Stimulated activated effector memory CD8-positive, alpha-beta T cell treated with anti-CD3 and anti-CD28 coated beads, Interleukin-12 subunit alpha, Interleukin-12 subunit beta, amount 100 ng/mL, for 72 hours (primary cell): ENCODE measurements at regions not wholly inside any gene's neighbourhood (a gene's known extent, or its start where the extent isn't known, plus 50 kb on each side); places are given as distances from the start of the nearest gene placed in this dataset.
A peak's percentile ranks its signal among the peaks of the same experiment; 100 is the strongest.

Source experiments
- ATAC-seq: fragments of 150-1000 bp; cut with Tn5 transposase; 2 replicates; pipeline ENCODE4 v1.10.0; 2021
- DNase-seq, 2 donors: peaks; one replicate each; pipeline ENCODE4 v3.0.0; 2021 to 2022; ENCODE audit warnings: low spot score in 2 of 2
- H3K27ac Mint-ChIP-seq: one replicate; pipeline ENCODE4 v1.8.0; 2022; ENCODE audit warnings: mild to moderate bottlenecking, mixed read lengths
- H3K36me3 Mint-ChIP-seq: one replicate; pipeline ENCODE4 v1.8.0; 2022; ENCODE audit warnings: mild to moderate bottlenecking, mixed read lengths
- H3K4me1 Mint-ChIP-seq: one replicate; pipeline ENCODE4 v1.8.0; 2022; ENCODE audit warnings: mixed read lengths
- H3K4me3 Mint-ChIP-seq: one replicate; pipeline ENCODE4 v1.8.0; 2022; ENCODE audit warnings: mild to moderate bottlenecking, mixed read lengths
- H3K9me3 Mint-ChIP-seq: one replicate; pipeline ENCODE4 v1.8.0; 2022; ENCODE audit warnings: mixed read lengths

- no peaks in the 10 kb centered on the region for H3K4me1 Mint-ChIP-seq
- ATAC-seq, result no peak
- peaks cover 3% of the 10 kb centered on the region for H3K9me3 Mint-ChIP-seq
- DNase-seq, result no peak
- no peak overlapping the region for H3K27ac Mint-ChIP-seq
- H3K4me3 Mint-ChIP-seq, result no peak overlapping the region
- no peaks in the 10 kb centered on the region for H3K36me3 Mint-ChIP-seq
Measured at GRCh38 chr2:18924886-18925285, 335.5 kb upstream of the NT5C1B start.

DNA sequence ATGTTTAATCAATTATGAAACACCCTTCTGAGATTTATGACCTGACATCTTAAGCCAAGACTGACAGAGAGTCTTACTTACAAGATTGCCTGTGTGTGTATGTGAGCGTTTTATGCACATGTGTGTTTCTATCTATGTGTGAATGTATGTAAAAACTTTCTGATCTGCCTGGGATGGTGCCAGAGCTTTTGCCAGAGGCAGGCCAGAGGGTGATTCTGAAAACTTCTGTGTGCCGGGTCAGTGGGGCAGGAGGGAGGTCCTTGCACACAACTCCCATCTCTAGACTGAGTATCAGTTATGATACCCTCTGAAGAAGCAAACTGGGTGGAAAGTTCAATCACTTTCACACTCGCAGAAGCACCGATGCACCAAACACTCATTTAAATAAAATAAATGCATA lies 335.0 kb upstream of the NT5C1B start:
- Mint-ChIP-seq H3K36me3 (no peaks in the 10 kb centered on the region), H3K4me1 (no peaks in the 10 kb centered on the region), H3K27ac (no peak overlapping the region), H3K9me3 (peaks cover 3% of the 10 kb centered on the region), H3K4me3 (no peak overlapping the region)
- DNase-seq (no peak), ATAC-seq (no peak)

DNA sequence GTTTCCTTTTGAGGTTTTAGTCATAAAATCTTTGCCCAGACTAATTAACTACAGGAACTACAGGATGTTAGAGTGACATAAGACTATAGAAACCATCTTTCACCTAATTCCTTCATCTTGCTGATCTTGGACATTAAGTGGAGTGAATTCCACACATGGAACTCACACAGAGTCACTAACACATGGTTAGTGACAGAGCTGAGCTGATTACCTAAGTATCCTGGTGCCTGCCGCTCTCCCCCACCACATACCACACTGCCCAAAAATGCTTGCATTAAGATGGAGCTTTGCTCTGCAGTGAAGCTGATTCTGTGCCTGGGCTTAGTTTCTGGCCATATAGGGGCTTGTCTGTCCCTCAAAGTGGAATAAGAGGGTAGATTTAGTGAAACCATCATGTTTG lies 332.9 kb upstream of the NT5C1B start:
- no peaks in the 10 kb centered on the region for H3K36me3 Mint-ChIP-seq

GRCh38 chr2:18918280-18918679 lies 328.9 kb upstream of the NT5C1B start:
- no peak for DNase-seq
- ATAC-seq, result no peak
- Mint-ChIP-seq H3K36me3 (no peaks in the 10 kb centered on the region), H3K4me1 (no peaks in the 10 kb centered on the region), H3K4me3 (no peak overlapping the region), H3K27ac (no peak overlapping the region), H3K9me3 (no peaks in the 10 kb centered on the region)

More for the DNA sequence above, 332.9 kb upstream of the NT5C1B start:
- DNase-seq (no peak), ATAC-seq (no peak)
- H3K4me1 Mint-ChIP-seq, result no peaks in the 10 kb centered on the region
- no peak overlapping the region for H3K4me3 Mint-ChIP-seq
- H3K27ac Mint-ChIP-seq, result no peak overlapping the region
- peaks cover 3% of the 10 kb centered on the region for H3K9me3 Mint-ChIP-seq

- no peak overlapping the region for H3K27ac Mint-ChIP-seq
- ATAC-seq (no peak), DNase-seq (no peak)
- no peaks in the 10 kb centered on the region for H3K9me3 Mint-ChIP-seq
- no peak overlapping the region for H3K4me3 Mint-ChIP-seq
- H3K36me3 Mint-ChIP-seq, result no peaks in the 10 kb centered on the region
- no peaks in the 10 kb centered on the region for H3K4me1 Mint-ChIP-seq
Measured at GRCh38 chr2:18915227-18915626, 325.9 kb upstream of the NT5C1B start.

DNA sequence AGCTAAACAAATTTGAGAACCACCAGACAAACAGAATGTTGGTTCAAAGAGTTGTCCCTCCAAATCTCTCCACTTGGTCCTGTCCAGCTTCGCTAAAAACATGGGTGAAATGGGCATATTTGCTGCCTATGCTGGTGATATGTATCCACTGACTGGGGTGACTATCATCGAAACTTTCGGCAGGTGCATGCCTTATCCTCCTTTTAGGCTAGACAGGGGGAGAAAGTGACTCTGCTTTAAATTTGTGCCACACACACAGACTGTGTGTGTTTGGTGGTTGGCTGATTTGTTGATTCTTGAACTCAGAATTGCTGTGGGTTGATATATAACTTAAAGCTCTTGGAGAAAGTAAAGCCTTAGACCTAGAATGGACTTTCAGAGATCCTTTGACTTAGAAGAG lies 324.1 kb upstream of the NT5C1B start:
- no peaks in the 10 kb centered on the region for H3K36me3 Mint-ChIP-seq
- no peak overlapping the region for H3K4me3 Mint-ChIP-seq
- no peak for ATAC-seq
- no peaks in the 10 kb centered on the region for H3K4me1 Mint-ChIP-seq
- no peaks in the 10 kb centered on the region for H3K9me3 Mint-ChIP-seq
- DNase-seq, result no peak
- no peak overlapping the region for H3K27ac Mint-ChIP-seq

- Mint-ChIP-seq H3K27ac (no peak overlapping the region), H3K36me3 (no peaks in the 10 kb centered on the region), H3K9me3 (no peaks in the 10 kb centered on the region), H3K4me1 (no peaks in the 10 kb centered on the region), H3K4me3 (no peak overlapping the region)
- ATAC-seq, result no peak
- no peak for DNase-seq
Measured at GRCh38 chr2:18912225-18912888, 323.0 kb upstream of the NT5C1B start.

DNA sequence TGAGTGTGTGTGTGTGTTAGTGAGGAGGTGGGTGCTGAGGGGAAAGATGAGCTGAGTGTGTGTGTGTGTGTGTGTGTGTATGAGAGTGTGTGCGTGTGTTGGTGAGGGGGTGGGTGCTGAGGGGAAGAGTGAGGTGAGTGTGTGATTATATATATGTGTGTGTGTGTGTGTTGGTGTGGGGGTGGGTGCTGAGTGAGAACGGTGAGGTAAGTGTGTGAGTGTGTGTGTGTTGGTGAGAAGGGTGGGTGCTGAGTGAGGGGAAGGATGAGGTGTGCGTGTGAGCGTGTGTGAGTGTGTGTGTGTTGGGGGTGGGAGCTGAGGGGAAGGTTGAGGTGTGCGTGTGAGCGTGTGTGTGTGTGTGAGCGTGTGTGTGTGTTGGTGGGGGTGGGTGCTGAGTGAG lies 322.0 kb upstream of the NT5C1B start:
- H3K4me3 Mint-ChIP-seq, result no peak overlapping the region
- no peak overlapping the region for H3K27ac Mint-ChIP-seq
- no peak for ATAC-seq

DNA sequence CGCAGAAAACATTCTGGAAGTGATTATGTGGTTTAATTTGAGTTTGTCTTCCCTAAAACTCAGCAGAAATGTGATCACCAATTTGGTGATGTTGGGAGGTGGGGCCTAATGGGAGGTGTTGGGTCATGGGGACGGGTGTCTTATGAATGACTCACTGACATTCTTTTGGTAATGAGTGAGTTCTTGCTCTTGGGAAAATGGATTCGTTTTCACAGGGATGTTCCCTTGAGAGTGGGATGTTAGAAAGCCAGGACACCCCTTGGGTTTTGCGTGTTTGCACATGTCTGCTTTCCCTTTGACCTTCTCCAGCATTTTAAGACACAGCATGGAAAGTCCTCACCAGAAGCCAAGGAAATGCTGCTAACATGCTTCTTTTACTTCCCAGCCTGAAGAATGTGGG lies 321.5 kb upstream of the NT5C1B start:
- no peaks in the 10 kb centered on the region for H3K4me1 Mint-ChIP-seq
- ATAC-seq (no peak), DNase-seq (no peak)

More for the DNA sequence above, 322.0 kb upstream of the NT5C1B start:
- Mint-ChIP-seq H3K4me1 (no peaks in the 10 kb centered on the region), H3K9me3 (no peaks in the 10 kb centered on the region), H3K36me3 (no peaks in the 10 kb centered on the region)
- no peak for DNase-seq

DNA sequence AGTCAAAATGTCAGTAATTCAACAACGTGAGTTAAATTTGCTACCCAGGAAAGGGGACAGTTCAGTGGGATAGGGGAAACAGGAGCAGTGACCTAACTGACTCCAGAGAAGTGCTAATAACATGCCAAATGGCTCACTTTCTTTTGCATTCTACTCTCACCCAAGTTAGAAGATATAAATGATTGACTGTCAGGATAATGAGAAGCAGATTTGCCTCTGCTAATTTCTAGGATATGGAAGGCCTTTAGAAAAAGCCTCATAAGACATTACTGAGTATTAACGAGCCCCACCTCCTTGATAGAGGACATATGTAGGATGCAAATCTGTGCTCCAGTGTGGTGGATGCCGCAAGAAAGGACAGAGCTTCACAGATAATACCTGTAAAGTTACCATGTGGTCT lies 318.6 kb upstream of the NT5C1B start:
- Mint-ChIP-seq H3K27ac (no peak overlapping the region), H3K4me1 (peaks cover 5% of the 10 kb centered on the region), H3K4me3 (no peak overlapping the region), H3K36me3 (no peaks in the 10 kb centered on the region), H3K9me3 (no peaks in the 10 kb centered on the region)
- DNase-seq, result no peak
- no peak for ATAC-seq

More for the DNA sequence above, 321.5 kb upstream of the NT5C1B start:
- H3K27ac Mint-ChIP-seq, result no peak overlapping the region
- H3K9me3 Mint-ChIP-seq, result no peaks in the 10 kb centered on the region
- H3K4me3 Mint-ChIP-seq, result no peak overlapping the region
- H3K36me3 Mint-ChIP-seq, result no peaks in the 10 kb centered on the region

GRCh38 chr2:18907508-18907907 lies 318.1 kb upstream of the NT5C1B start:
- H3K9me3 Mint-ChIP-seq, result no peaks in the 10 kb centered on the region
- ATAC-seq, result no peak
- H3K36me3 Mint-ChIP-seq, result no peaks in the 10 kb centered on the region
- no peak overlapping the region for H3K27ac Mint-ChIP-seq
- H3K4me3 Mint-ChIP-seq, result no peak overlapping the region
- peaks cover 5% of the 10 kb centered on the region for H3K4me1 Mint-ChIP-seq
- DNase-seq, result no peak

DNA sequence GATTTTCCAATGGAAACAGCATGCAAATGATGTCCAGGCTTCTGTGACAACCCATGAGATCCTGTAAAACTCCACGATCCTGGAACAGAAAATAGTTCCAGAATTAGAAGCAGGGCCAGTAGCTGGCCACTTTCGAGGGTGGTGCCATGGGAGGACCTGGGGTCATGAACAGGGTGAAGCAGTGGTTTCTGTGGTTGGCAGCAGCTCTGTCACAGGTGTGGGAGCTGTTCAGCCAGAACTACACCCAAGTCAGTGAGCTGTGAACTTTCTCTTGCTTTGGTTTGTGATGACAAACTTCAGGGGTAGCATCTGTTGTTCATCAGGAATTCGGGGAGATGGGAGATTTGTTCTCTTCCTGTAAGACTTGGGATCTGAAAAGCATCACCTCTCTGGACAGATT lies 314.4 kb upstream of the NT5C1B start:
- H3K9me3 Mint-ChIP-seq, result no peaks in the 10 kb centered on the region
- H3K4me3 Mint-ChIP-seq, result no peak overlapping the region
- H3K4me1 Mint-ChIP-seq, result peaks cover 5% of the 10 kb centered on the region
- peak; percentile 64 for ATAC-seq
- H3K27ac Mint-ChIP-seq, result no peak overlapping the region
- DNase-seq, result no peak
- no peaks in the 10 kb centered on the region for H3K36me3 Mint-ChIP-seq

DNA sequence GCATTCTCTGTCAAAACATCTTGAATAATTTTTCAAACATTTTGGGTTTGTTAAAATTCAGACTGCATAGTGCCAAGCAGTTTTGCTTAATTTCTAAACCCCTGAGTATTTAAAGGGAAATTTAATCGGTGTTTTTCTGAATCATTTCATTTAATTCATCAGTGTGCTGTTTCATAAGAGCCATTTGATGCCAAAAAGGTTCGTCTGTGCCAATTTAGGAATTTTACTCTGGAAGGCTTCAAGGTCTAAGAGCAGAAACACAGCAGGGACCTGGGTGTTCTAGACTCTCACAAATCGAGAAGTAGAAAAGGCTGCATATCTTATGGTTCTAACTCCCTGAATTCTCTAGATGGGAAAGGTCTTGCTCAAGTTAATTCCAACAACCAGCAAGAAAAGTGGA lies 311.9 kb upstream of the NT5C1B start:
- Mint-ChIP-seq H3K36me3 (no peaks in the 10 kb centered on the region), H3K4me1 (peaks cover 5% of the 10 kb centered on the region), H3K27ac (no peak overlapping the region), H3K9me3 (no peaks in the 10 kb centered on the region), H3K4me3 (no peak overlapping the region)
- no peak for DNase-seq
- no peak for ATAC-seq

DNA sequence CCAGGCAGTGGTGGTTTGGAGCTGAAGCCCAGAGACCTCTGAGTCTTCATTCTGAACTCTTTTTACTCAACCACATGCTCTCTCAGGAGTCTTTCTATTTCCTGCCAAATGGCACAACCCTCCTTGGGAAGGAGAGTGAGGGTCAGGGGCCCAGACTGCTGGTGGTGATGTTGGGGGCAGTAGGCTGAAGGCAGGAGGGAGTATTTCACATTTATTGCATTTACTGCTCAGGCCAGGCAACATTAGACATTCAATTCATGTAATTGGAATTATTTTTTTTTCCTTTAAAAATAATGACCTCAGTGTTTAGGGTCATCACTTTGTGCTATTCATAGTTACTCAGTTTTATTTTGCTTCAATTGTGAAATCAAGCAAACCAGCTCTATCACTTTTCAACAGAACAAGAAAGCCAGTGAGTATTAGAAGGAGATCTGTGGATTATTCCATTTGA lies 311.3 kb upstream of the NT5C1B start:
- Mint-ChIP-seq H3K36me3 (no peaks in the 10 kb centered on the region), H3K27ac (no peak overlapping the region), H3K4me3 (no peak overlapping the region), H3K9me3 (no peaks in the 10 kb centered on the region), H3K4me1 (peaks cover 5% of the 10 kb centered on the region)
- ATAC-seq (no peak), DNase-seq (no peak)

GRCh38 chr2:18899725-18900124 lies 310.4 kb upstream of the NT5C1B start:
- H3K4me1 Mint-ChIP-seq, result peaks cover 5% of the 10 kb centered on the region
- no peak overlapping the region for H3K27ac Mint-ChIP-seq
- no peaks in the 10 kb centered on the region for H3K9me3 Mint-ChIP-seq
- ATAC-seq, result no peak
- no peak for DNase-seq
- no peak overlapping the region for H3K4me3 Mint-ChIP-seq
- H3K36me3 Mint-ChIP-seq, result no peaks in the 10 kb centered on the region

DNA sequence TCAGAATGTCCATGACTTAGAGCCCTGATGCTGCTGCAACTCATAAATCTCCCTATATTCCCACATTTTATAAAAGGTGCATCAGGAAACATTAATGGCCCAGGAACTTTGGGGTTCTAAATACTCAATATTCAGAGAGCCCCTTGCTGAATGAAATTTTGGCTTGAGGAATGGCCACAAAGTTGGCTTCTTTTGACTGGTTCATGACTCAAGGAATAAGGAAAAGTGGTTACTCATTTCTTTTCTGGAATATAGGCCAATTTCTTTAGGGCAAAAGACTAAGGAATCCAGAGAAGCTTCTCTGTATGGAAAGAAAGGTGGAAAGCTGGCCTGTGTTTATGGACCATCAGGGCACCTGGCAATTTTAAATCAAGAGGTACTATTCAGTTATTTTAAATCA lies 308.9 kb upstream of the NT5C1B start:
- Mint-ChIP-seq H3K36me3 (no peaks in the 10 kb centered on the region), H3K9me3 (no peaks in the 10 kb centered on the region), H3K4me1 (no peaks in the 10 kb centered on the region), H3K4me3 (no peak overlapping the region), H3K27ac (no peak overlapping the region)
- no peak for DNase-seq
- ATAC-seq, result no peak
